Astrocyte (in vitro differentiated cells and primary cell): ENCODE measurements at regions not wholly inside any gene's neighbourhood (a gene's known extent, or its start where the extent isn't known, plus 50 kb on each side); places are given as distances from the start of the nearest gene placed in this dataset.

ENCODE experiments used
- DNase-seq: peaks from one replicate; pipeline ENCODE4 v3.0.0-alpha.2; 2010; ENCODE audit warnings: low read depth
- FAIRE-seq: peaks from 2 replicates; lab custom pipeline; 2011; peaks lifted over from hg19 to GRCh38; lab: Jason Lieb, UNC
- H2AFZ ChIP-seq: 2 replicates; pipeline ENCODE4 v1.6.0; 2012; ENCODE audit warnings: low read depth, low read length, inconsistent platforms
- H3K27ac ChIP-seq: 2 replicates; pipeline ENCODE4 v1.5.1; 2011; ENCODE audit warnings: low read depth, low read length, inconsistent platforms
- H3K27me3 ChIP-seq: 2 replicates; pipeline ENCODE4 v1.6.0; 2011; ENCODE audit warnings: low read length, inconsistent platforms; ENCODE audit not compliant: insufficient read depth
- H3K36me3 ChIP-seq: 2 replicates; pipeline ENCODE4 v1.5.1; 2011; ENCODE audit warnings: low read length, inconsistent platforms; ENCODE audit not compliant: insufficient read depth
- H3K4me1 ChIP-seq: 2 replicates; pipeline ENCODE4 v1.5.1; 2011; ENCODE audit warnings: low read length, inconsistent platforms; ENCODE audit not compliant: insufficient read depth
- H3K4me2 ChIP-seq: 2 replicates; pipeline ENCODE4 v1.6.0; 2012; ENCODE audit warnings: low read length, inconsistent platforms
- H3K4me3 ChIP-seq: 2 replicates; pipeline ENCODE4 v1.5.1; 2011; ENCODE audit warnings: low read depth, mild to moderate bottlenecking, low read length, inconsistent platforms; ENCODE audit not compliant: insufficient read depth
- H3K79me2 ChIP-seq: 2 replicates; pipeline ENCODE4 v1.6.0; 2012; ENCODE audit warnings: mild to moderate bottlenecking, low read length, inconsistent platforms; ENCODE audit not compliant: insufficient read depth
- H3K9ac ChIP-seq: 2 replicates; pipeline ENCODE4 v1.6.0; 2012; ENCODE audit warnings: mild to moderate bottlenecking, low read length, inconsistent platforms
- H3K9me3 ChIP-seq: 2 replicates; pipeline ENCODE4 v1.5.1; 2012; ENCODE audit warnings: low read depth, mild to moderate bottlenecking, low read length, inconsistent platforms; ENCODE audit not compliant: insufficient read depth
- H4K20me1 ChIP-seq: 2 replicates; pipeline ENCODE4 v1.6.0; 2012; ENCODE audit warnings: low read length, inconsistent platforms; ENCODE audit not compliant: insufficient read depth
- H3K27ac Mint-ChIP-seq: one replicate; pipeline ENCODE4 v1.8.0; 2021; ENCODE audit warnings: mild to moderate bottlenecking, mixed read lengths; ENCODE audit not compliant: unreplicated experiment
- H3K27me3 Mint-ChIP-seq: one replicate; pipeline ENCODE4 v1.8.0; 2021; ENCODE audit warnings: low read depth, mixed read lengths; ENCODE audit not compliant: unreplicated experiment
- H3K36me3 Mint-ChIP-seq: one replicate; pipeline ENCODE4 v1.8.0; 2021; ENCODE audit warnings: low read depth, mixed read lengths; ENCODE audit not compliant: unreplicated experiment
- H3K4me1 Mint-ChIP-seq: one replicate; pipeline ENCODE4 v1.8.0; 2021; ENCODE audit warnings: low read depth, mixed read lengths; ENCODE audit not compliant: unreplicated experiment
- H3K4me3 Mint-ChIP-seq: one replicate; pipeline ENCODE4 v1.8.0; 2021; ENCODE audit warnings: mild to moderate bottlenecking, moderate library complexity, mixed read lengths; ENCODE audit not compliant: unreplicated experiment
- H3K9me3 Mint-ChIP-seq: one replicate; pipeline ENCODE4 v1.8.0; 2021; ENCODE audit warnings: mild to moderate bottlenecking, mixed read lengths; ENCODE audit not compliant: unreplicated experiment
- EZH2 ChIP-seq: IDR thresholded peaks from 2 replicates; pipeline ENCODE4 v1.6.1; 2012; ENCODE audit warnings: mild to moderate bottlenecking, low read length, inconsistent platforms; ENCODE audit not compliant: insufficient read depth
- TF ChIP-seq, protein P1 (sequence below): IDR thresholded peaks from 2 replicates; pipeline ENCODE4 v1.5.1; 2011; ENCODE audit warnings: low read depth, mild to moderate bottlenecking, inconsistent platforms, low read length, moderate library complexity; ENCODE audit not compliant: insufficient read depth

DNA sequence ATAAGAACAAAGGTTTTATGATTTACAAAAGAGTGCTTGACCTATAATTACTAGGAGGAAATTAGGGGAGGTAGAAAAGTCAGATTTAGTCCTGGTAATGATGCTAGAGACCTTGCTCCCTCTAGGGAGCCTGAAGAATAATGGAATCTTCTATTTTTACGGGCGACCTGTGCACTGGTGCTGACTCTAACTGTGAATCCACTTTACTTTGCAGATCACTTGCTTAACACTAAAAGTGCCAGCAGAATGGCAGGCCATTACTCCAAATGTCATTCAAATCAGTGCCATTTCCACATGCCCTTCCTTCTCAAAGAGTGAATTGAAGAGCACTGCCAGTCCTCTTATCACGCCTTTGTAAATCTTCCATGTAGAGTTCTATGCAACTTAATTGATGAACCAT is 359.4 kb upstream of the ARRDC3 start:
- Histone ChIP-seq H3K4me1 (no peaks in the 10 kb centered on the region), H3K27ac (no peak overlapping the region), H2AFZ (no peak overlapping the region), H3K4me3 (no peak overlapping the region), H3K27me3 (no peaks in the 10 kb centered on the region), H3K9ac (no peak overlapping the region), H3K9me3 (no peaks in the 10 kb centered on the region), H3K79me2 (no peaks in the 10 kb centered on the region), H3K4me2 (no peak overlapping the region), H3K36me3 (no peaks in the 10 kb centered on the region), H4K20me1 (no peaks in the 10 kb centered on the region)
- TF ChIP-seq EZH2: no peak
- TF ChIP-seq, protein P1, sequence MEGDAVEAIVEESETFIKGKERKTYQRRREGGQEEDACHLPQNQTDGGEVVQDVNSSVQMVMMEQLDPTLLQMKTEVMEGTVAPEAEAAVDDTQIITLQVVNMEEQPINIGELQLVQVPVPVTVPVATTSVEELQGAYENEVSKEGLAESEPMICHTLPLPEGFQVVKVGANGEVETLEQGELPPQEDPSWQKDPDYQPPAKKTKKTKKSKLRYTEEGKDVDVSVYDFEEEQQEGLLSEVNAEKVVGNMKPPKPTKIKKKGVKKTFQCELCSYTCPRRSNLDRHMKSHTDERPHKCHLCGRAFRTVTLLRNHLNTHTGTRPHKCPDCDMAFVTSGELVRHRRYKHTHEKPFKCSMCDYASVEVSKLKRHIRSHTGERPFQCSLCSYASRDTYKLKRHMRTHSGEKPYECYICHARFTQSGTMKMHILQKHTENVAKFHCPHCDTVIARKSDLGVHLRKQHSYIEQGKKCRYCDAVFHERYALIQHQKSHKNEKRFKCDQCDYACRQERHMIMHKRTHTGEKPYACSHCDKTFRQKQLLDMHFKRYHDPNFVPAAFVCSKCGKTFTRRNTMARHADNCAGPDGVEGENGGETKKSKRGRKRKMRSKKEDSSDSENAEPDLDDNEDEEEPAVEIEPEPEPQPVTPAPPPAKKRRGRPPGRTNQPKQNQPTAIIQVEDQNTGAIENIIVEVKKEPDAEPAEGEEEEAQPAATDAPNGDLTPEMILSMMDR: no peak
- no peak overlapping the region for H3K27ac Mint-ChIP-seq
- no peaks in the 10 kb centered on the region for H3K4me1 Mint-ChIP-seq
- no peak for FAIRE-seq
- H3K4me3 Mint-ChIP-seq: no peak overlapping the region
- no peaks in the 10 kb centered on the region for H3K9me3 Mint-ChIP-seq
- no peak for DNase-seq
- H3K36me3 Mint-ChIP-seq: no peaks in the 10 kb centered on the region
- no peaks in the 10 kb centered on the region for H3K27me3 Mint-ChIP-seq

DNA sequence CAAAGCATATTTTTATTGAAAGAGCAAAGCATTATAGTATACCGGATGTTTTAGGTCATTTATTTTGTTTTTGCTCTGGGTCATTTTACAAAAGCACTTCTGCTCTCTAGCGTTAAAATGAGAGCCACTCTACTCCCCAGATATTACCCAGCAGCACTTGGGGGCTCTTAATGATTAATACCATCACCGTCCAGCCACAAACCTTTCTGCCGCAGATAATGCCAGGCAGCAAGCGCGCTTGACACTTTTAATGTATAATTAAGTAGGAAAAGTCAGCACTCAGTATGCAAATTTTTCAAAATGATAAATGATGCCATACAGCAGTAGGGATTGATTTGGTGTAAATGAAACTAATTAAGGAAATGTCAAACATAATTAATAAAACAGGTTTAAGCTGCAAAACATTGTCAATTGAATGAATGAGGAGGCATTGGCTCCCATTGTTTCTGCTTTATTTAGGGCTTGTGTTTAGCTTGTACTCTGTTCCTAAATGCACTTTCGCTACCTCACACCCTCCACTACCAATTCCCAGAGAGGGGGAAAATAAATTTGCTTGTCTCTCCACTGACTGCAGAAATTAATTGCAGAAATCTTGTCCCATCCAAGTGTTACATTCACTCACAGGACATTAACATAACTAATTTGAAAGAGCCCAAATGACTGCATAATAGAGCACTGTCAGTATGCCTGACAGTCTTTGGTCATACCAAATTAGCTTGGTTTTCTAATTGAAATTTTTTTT is 358.8 kb upstream of the ARRDC3 start:
- DNase-seq (no peak), FAIRE-seq (no peak)
- no peaks in the 10 kb centered on the region for H3K27me3 ChIP-seq
- no peak overlapping the region for H3K27ac ChIP-seq
- no peaks in the 10 kb centered on the region for H4K20me1 ChIP-seq
- H3K79me2 ChIP-seq: no peaks in the 10 kb centered on the region
- no peaks in the 10 kb centered on the region for H3K36me3 ChIP-seq
- no peaks in the 10 kb centered on the region for H3K4me1 ChIP-seq
- no peaks in the 10 kb centered on the region for H3K9me3 Mint-ChIP-seq
- H3K27ac Mint-ChIP-seq: no peak overlapping the region
- H3K36me3 Mint-ChIP-seq: no peaks in the 10 kb centered on the region
- H3K4me2 ChIP-seq: no peak overlapping the region
- H3K9ac ChIP-seq: no peak overlapping the region
- no peak overlapping the region for H3K4me3 ChIP-seq
- H3K4me1 Mint-ChIP-seq: no peaks in the 10 kb centered on the region
- H3K9me3 ChIP-seq: no peaks in the 10 kb centered on the region
- H2AFZ ChIP-seq: no peak overlapping the region
- TF ChIP-seq EZH2: no peak
- TF ChIP-seq, protein P1: no peak
- no peaks in the 10 kb centered on the region for H3K27me3 Mint-ChIP-seq
- H3K4me3 Mint-ChIP-seq: no peak overlapping the region

DNA sequence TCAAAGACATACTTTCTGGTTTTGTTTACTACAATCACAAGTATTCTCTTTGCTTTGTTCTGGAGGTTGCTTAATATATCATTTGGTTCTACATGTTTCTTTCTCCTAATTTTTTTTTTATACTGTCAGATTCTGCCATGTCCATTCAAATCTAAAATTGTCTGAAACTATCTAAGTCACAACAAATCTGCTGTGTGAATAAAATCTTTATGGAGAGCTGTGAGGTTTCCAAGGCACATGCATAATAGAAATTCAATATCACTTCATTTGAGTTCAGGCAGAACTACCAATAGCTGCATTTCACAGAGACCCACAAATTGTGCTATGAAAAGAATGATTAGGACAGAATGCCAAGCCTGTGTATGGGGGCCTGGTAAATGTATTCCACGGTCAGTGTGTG is 346.9 kb upstream of the ARRDC3 start:
- H3K9me3 ChIP-seq: no peaks in the 10 kb centered on the region
- H3K79me2 ChIP-seq: no peaks in the 10 kb centered on the region
- FAIRE-seq (no peak), DNase-seq (no peak)
- H3K27me3 ChIP-seq: no peaks in the 10 kb centered on the region
- H4K20me1 ChIP-seq: no peaks in the 10 kb centered on the region
- H3K36me3 ChIP-seq: no peaks in the 10 kb centered on the region
- H3K9ac ChIP-seq: no peak overlapping the region
- H2AFZ ChIP-seq: no peak overlapping the region
- H3K4me1 ChIP-seq: no peaks in the 10 kb centered on the region
- H3K9me3 Mint-ChIP-seq: no peaks in the 10 kb centered on the region
- H3K4me3 Mint-ChIP-seq: no peak overlapping the region
- H3K4me1 Mint-ChIP-seq: no peaks in the 10 kb centered on the region
- H3K27ac ChIP-seq: no peak overlapping the region
- no peaks in the 10 kb centered on the region for H3K36me3 Mint-ChIP-seq
- TF ChIP-seq EZH2: no peak
- TF ChIP-seq, protein P1: no peak
- H3K27ac Mint-ChIP-seq: no peak overlapping the region
- H3K27me3 Mint-ChIP-seq: no peaks in the 10 kb centered on the region
- no peak overlapping the region for H3K4me3 ChIP-seq
- no peak overlapping the region for H3K4me2 ChIP-seq
